Urinary bladder (tissue), 3 donors: ENCODE measurements at regions not wholly inside any gene's neighbourhood (a gene's known extent, or its start where the extent isn't known, plus 50 kb on each side); places are given as distances from the start of the nearest gene placed in this dataset.

Experiments used
- DNase-seq: peaks from one replicate; pipeline ENCODE4 v3.0.0-alpha.2; 2015; ENCODE audit errors: extremely low spot score
- H3K27ac ChIP-seq: one replicate; pipeline ENCODE4 v1.5.1; 2013; ENCODE audit warnings: low read depth, mild to moderate bottlenecking, moderate library complexity
- H3K36me3 ChIP-seq: one replicate; pipeline ENCODE4 v1.6.1; 2013; ENCODE audit warnings: mild to moderate bottlenecking, moderate library complexity; ENCODE audit not compliant: insufficient read depth
- H3K4me1 ChIP-seq: one replicate; pipeline ENCODE4 v1.6.1; 2013; ENCODE audit warnings: mild to moderate bottlenecking, moderate library complexity; ENCODE audit not compliant: insufficient read depth
- H3K4me3 ChIP-seq: one replicate; pipeline ENCODE4 v1.5.1; 2013; ENCODE audit warnings: low read depth, low read length
- WGBS: extraction: QIAGEN DNeasy Blood & Tissue Kit; methylation state at CpG from one replicate; pipeline ENCODE4 v1.1.7; 2013; 5-methylcytosine and 5-hydroxymethylcytosine counted together
- donor health status: healthy with polysubstance abuse.
- donor health status: healthy.

GRCh38 chr2:51881673-51882072, 849.7 kb upstream of the NRXN1 start:
- 89% methylated on average over 3 of the region's 3 CpGs for WGBS
- no peak overlapping the region for H3K4me3 ChIP-seq
- DNase-seq: no peak
- no peaks in the 10 kb centered on the region for H3K36me3 ChIP-seq
- H3K27ac ChIP-seq: no peak overlapping the region
- no peaks in the 10 kb centered on the region for H3K4me1 ChIP-seq

DNA sequence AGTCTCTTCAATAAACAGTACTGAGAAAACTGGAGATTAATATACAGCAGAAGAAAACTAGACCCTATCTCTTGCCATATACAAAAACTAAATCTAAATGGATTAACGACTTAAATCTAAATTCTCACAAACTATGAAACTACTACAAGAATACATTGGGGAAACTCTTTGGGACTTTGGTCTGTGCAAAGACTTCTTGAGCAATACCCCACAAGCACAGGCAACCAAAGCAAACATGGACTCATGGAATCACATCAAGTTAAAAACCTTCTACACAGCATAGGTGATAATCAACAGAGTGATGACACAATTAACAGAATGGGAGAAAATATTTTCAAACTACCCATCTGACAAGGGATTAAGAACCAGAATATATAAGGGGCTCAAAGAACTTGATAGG, 848.2 kb upstream of the NRXN1 start:
- no peak overlapping the region for H3K27ac ChIP-seq
- no peaks in the 10 kb centered on the region for H3K4me1 ChIP-seq
- no peak overlapping the region for H3K4me3 ChIP-seq
- no peaks in the 10 kb centered on the region for H3K36me3 ChIP-seq
- WGBS: 90% methylated on average over 1 of the region's 1 CpG
- no peak for DNase-seq

GRCh38 chr2:51866361-51866760, 834.4 kb upstream of the NRXN1 start:
- Histone ChIP-seq H3K27ac (no peak overlapping the region), H3K36me3 (no peaks in the 10 kb centered on the region), H3K4me1 (no peaks in the 10 kb centered on the region), H3K4me3 (no peak overlapping the region)
- no peak for DNase-seq
- 91% methylated on average over 2 of the region's 2 CpGs for WGBS

DNA sequence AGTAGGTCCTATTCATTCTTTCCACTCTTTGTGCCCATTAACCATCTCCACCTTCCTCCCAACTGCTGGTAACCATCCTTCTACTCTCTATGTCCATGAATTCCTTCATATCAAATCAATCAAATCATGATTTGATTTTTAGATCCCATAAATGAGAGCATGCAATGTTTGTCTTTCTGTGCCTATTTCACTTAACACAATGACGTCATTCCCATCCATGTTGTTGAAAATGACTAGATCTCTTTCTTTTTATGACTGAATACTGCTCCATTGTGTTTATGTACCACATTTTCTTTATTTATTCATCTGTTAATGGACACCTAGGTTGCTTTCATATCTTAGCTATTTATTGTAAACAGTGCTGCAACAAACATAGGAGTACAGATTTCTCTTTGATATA, 827.3 kb upstream of the NRXN1 start:
- no peak for DNase-seq
- WGBS: 94% methylated on average over 1 of the region's 1 CpG
- Histone ChIP-seq H3K4me1 (no peaks in the 10 kb centered on the region), H3K36me3 (no peaks in the 10 kb centered on the region), H3K4me3 (no peak overlapping the region), H3K27ac (no peak overlapping the region)

DNA sequence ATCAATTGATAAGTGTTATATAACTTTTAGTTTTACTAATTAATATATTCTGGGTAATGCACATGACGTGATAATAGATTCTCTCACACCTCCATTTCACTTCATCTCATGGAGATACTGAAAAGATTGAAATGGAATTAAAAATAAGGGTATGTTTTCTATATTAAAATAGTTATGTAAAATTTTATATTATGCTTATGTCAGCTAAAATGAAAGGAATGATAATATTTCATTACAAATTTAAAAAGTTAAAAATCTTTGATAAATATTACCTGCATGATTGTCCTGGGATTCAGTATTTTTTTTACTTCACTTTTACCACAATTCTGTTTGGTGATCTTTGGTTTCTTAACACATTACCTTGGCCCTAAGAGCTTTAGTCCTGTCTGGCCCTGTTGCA, 823.8 kb upstream of the NRXN1 start:
- Histone ChIP-seq H3K4me3 (no peak overlapping the region), H3K4me1 (no peaks in the 10 kb centered on the region), H3K36me3 (no peaks in the 10 kb centered on the region), H3K27ac (no peak overlapping the region)
- 90% methylated on average over 1 of the region's 1 CpG for WGBS
- DNase-seq: no peak

- DNase-seq: no peak
- H3K4me3 ChIP-seq: no peak overlapping the region
- H3K4me1 ChIP-seq: no peaks in the 10 kb centered on the region
- H3K36me3 ChIP-seq: no peaks in the 10 kb centered on the region
- H3K27ac ChIP-seq: no peak overlapping the region
Observed at GRCh38 chr2:51846796-51847195, 814.9 kb upstream of the NRXN1 start.

- Histone ChIP-seq H3K4me3 (no peak overlapping the region), H3K4me1 (no peaks in the 10 kb centered on the region), H3K27ac (no peak overlapping the region), H3K36me3 (no peaks in the 10 kb centered on the region)
- DNase-seq: no peak
Observed at GRCh38 chr2:51846018-51846417, 814.1 kb upstream of the NRXN1 start.

DNA sequence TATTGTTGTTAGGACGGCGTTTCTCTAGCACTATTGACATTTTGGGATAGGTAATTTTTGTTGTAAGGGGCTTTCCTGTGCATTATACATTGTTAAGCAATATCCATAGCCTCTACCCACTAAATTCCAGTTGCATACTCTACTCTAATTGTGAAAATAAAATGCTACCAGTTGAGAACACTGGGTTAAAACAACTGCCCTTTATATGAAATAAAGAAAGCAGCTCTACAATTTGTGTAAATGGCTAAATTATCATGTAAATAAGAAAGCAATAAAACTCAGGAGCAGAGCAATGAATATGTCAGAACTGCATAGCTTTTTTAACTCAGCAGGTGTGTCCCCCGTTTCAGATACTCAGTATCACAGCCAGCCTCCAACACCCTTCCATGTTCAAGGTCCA, 812.7 kb upstream of the NRXN1 start:
- DNase-seq: no peak
- Histone ChIP-seq H3K27ac (no peak overlapping the region), H3K4me3 (no peak overlapping the region), H3K36me3 (no peaks in the 10 kb centered on the region), H3K4me1 (no peaks in the 10 kb centered on the region)
- WGBS: 70% methylated on average over 3 of the region's 3 CpGs

- H3K4me3 ChIP-seq: no peak overlapping the region
Observed at GRCh38 chr2:51829477-51829876, 797.5 kb upstream of the NRXN1 start.

DNA sequence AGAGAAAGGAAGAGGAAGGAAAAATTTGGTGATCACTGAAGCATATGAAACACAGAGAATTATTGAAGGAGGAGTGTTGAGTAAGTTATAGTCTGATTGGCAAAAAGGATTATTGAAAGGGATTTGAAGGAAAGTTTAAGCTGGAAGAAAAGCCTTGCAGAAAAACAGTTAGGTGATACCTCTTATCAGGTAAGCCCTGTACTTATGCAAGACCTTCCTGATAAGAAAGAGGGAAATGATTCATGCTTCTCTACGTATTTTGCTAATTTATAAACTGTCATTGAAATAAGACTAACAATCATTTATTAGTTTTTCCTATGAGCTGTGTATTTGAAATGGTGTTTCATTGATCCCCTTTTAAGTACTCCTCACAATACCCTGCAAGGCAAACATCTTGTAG, 793.9 kb upstream of the NRXN1 start:
- 49% methylated on average over 1 of the region's 1 CpG for WGBS
- H3K4me1 ChIP-seq: no peaks in the 10 kb centered on the region
- DNase-seq: no peak
- H3K4me3 ChIP-seq: no peak overlapping the region
- no peaks in the 10 kb centered on the region for H3K36me3 ChIP-seq
- H3K27ac ChIP-seq: no peak overlapping the region

More at GRCh38 chr2:51829477-51829876, 797.5 kb upstream of the NRXN1 start:
- DNase-seq: no peak
- Histone ChIP-seq H3K36me3 (no peaks in the 10 kb centered on the region), H3K27ac (no peak overlapping the region), H3K4me1 (no peaks in the 10 kb centered on the region)

DNA sequence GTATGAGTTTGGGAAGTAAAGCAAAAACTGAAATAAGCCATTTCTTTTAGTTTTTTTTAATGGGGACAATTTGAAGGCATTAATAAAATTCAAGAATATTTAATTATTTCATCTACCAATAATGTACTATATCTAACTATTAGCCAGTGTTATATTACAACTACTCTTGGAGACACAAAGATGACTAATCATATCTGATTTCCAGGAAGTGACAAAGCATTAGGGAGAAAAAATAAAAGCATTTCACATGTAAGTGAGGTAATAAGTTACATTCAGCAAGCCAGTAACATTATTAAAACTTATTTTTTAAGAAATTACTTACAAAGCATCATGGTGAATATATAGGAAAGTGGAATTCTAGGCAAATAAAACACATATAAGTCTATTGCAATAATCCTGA, 781.3 kb upstream of the NRXN1 start:
- DNase-seq: no peak
- Histone ChIP-seq H3K27ac (no peak overlapping the region), H3K4me1 (no peaks in the 10 kb centered on the region), H3K36me3 (no peaks in the 10 kb centered on the region), H3K4me3 (no peak overlapping the region)

- H3K4me1 ChIP-seq: no peaks in the 10 kb centered on the region
- H3K36me3 ChIP-seq: no peaks in the 10 kb centered on the region
- no peak for DNase-seq
- H3K4me3 ChIP-seq: no peak overlapping the region
- no peak overlapping the region for H3K27ac ChIP-seq
- WGBS: 65% methylated on average over 9 of the region's 9 CpGs
Observed at GRCh38 chr2:51812138-51812866, 780.4 kb upstream of the NRXN1 start.

DNA sequence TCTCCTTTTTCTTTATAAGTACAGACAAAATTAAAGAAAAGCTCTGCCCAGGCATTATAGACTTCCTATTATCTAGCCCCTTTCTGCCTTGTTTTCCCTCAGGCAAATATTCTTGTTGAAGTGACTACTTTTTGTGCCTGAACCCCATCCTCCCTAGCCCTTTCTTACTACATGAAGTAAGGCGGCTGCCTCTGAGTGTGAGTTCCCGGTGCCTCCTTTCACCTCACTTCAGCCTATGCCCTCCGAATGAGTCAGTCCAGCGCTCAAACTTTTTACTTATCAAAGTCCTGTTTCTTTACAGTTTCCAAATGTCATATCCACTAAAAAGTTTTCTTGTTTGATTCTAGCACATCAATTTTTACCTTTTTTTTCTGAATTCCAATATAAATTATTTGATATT, 778.3 kb upstream of the NRXN1 start:
- Histone ChIP-seq H3K4me1 (no peaks in the 10 kb centered on the region), H3K36me3 (no peaks in the 10 kb centered on the region), H3K4me3 (no peak overlapping the region), H3K27ac (no peak overlapping the region)
- DNase-seq: no peak
- 93% methylated on average over 4 of the region's 4 CpGs for WGBS

- 87% methylated on average over 4 of the region's 4 CpGs for WGBS
- H3K4me1 ChIP-seq: no peaks in the 10 kb centered on the region
- no peak for DNase-seq
- no peaks in the 10 kb centered on the region for H3K36me3 ChIP-seq
- H3K27ac ChIP-seq: no peak overlapping the region
- no peak overlapping the region for H3K4me3 ChIP-seq
Observed at GRCh38 chr2:51807229-51807628, 775.3 kb upstream of the NRXN1 start.

GRCh38 chr2:51795248-51795888, 763.4 kb upstream of the NRXN1 start:
- Histone ChIP-seq H3K36me3 (no peaks in the 10 kb centered on the region), H3K27ac (no peak overlapping the region), H3K4me1 (no peaks in the 10 kb centered on the region), H3K4me3 (no peak overlapping the region)
- 82% methylated on average over 6 of the region's 6 CpGs for WGBS
- no peak for DNase-seq
